GM21367 (cell line): ENCODE measurements at regions not wholly inside any gene's neighbourhood (a gene's known extent, or its start where the extent isn't known, plus 50 kb on each side); places are given as distances from the start of the nearest gene placed in this dataset.
"Not testable (repeated sequence)": the region's sequence is repeated elsewhere in the genome, so short reads cannot be mapped to it uniquely, and the experiment has no call there.

Source experiments
- ATAC-seq: cut with Tn5 transposase; IDR thresholded peaks from one replicate; pipeline ENCODE4 v1.9.1; 2021; ENCODE audit not compliant: unreplicated experiment

GRCh38 chr1:70667494-70668170 lies 256.6 kb downstream of the CTH start:
- no peak for ATAC-seq

- ATAC-seq, result no peak
Observed at GRCh38 chr1:70671006-70671405, 259.9 kb downstream of the CTH start.

GRCh38 chr1:70672442-70672888 lies 261.4 kb downstream of the CTH start:
- no peak for ATAC-seq

GRCh38 chr1:70674941-70675685 lies 264.0 kb downstream of the CTH start:
- ATAC-seq, result no peak

- peak; percentile 69 for ATAC-seq
Observed at GRCh38 chr1:70675737-70676156, 264.7 kb downstream of the CTH start.

- ATAC-seq, result peak; percentile 96
Observed at GRCh38 chr1:70685300-70686286, 274.5 kb downstream of the CTH start.

GRCh38 chr1:70688580-70688979 lies 277.5 kb downstream of the CTH start:
- no peak for ATAC-seq

- no peak for ATAC-seq
Observed at GRCh38 chr1:70706381-70707037, 295.4 kb downstream of the CTH start.

- no peak for ATAC-seq
Observed at GRCh38 chr1:70707214-70707613, 296.1 kb downstream of the CTH start.

GRCh38 chr1:70714149-70714548 lies 303.1 kb downstream of the CTH start:
- ATAC-seq, result no peak

GRCh38 chr1:70717211-70717610 lies 306.1 kb downstream of the CTH start:
- ATAC-seq, result no peak

- ATAC-seq, result no peak
Observed at GRCh38 chr1:70717656-70718055, 306.6 kb downstream of the CTH start.

- no peak for ATAC-seq
Observed at GRCh38 chr1:70718086-70718630, 307.1 kb downstream of the CTH start.

GRCh38 chr1:70719154-70719553 lies 308.1 kb downstream of the CTH start:
- no peak for ATAC-seq

GRCh38 chr1:70720109-70720508 lies 309.0 kb downstream of the CTH start:
- no peak for ATAC-seq

- no peak for ATAC-seq
Observed at GRCh38 chr1:70720521-70720920, 309.5 kb downstream of the CTH start.

GRCh38 chr1:70727886-70728489 lies 316.9 kb downstream of the CTH start:
- ATAC-seq, result no peak

- not testable (repeated sequence) for ATAC-seq
Observed at GRCh38 chr1:70736518-70736917, 311.1 kb downstream of the PTGER3 start.

- no peak for ATAC-seq
Observed at GRCh38 chr1:70737125-70737524, 310.5 kb downstream of the PTGER3 start.

GRCh38 chr1:70738624-70739023 lies 309.0 kb downstream of the PTGER3 start:
- no peak for ATAC-seq
